Central memory CD8-positive, alpha-beta T cell (primary cell): ENCODE measurements at regions not wholly inside any gene's neighbourhood (a gene's known extent, or its start where the extent isn't known, plus 50 kb on each side); places are given as distances from the start of the nearest gene placed in this dataset.

ENCODE experiments used
- ATAC-seq: fragments of 150-1000 bp; cut with Tn5 transposase; replicated peaks from 2 replicates; pipeline ENCODE4 v1.10.0; 2022; ENCODE audit warnings: mild to moderate bottlenecking, moderate FRiP score, moderate number of reproducible peaks; ENCODE audit not compliant: poor library complexity, severe bottlenecking; ENCODE audit errors: extremely low read depth
- DNase-seq, 2 donors: peaks; one replicate each; pipeline ENCODE4 v3.0.0; 2021; ENCODE audit warnings: low spot score in 2 of 2
- H3K27ac Mint-ChIP-seq: one replicate; pipeline ENCODE4 v1.8.0; 2022; ENCODE audit warnings: low read depth, mild to moderate bottlenecking, moderate library complexity, mixed read lengths
- H3K27me3 Mint-ChIP-seq: one replicate; pipeline ENCODE4 v1.8.0; 2022; ENCODE audit warnings: mixed read lengths
- H3K36me3 Mint-ChIP-seq: one replicate; pipeline ENCODE4 v1.8.0; 2022; ENCODE audit warnings: mild to moderate bottlenecking, moderate library complexity, mixed read lengths; ENCODE audit not compliant: insufficient read depth
- H3K4me1 Mint-ChIP-seq: one replicate; pipeline ENCODE4 v1.8.0; 2022; ENCODE audit warnings: mixed read lengths
- H3K4me3 Mint-ChIP-seq: one replicate; pipeline ENCODE4 v1.8.0; 2022; ENCODE audit warnings: mild to moderate bottlenecking, moderate library complexity, mixed read lengths
- H3K9me3 Mint-ChIP-seq: one replicate; pipeline ENCODE4 v1.8.0; 2022; ENCODE audit warnings: mixed read lengths

DNA sequence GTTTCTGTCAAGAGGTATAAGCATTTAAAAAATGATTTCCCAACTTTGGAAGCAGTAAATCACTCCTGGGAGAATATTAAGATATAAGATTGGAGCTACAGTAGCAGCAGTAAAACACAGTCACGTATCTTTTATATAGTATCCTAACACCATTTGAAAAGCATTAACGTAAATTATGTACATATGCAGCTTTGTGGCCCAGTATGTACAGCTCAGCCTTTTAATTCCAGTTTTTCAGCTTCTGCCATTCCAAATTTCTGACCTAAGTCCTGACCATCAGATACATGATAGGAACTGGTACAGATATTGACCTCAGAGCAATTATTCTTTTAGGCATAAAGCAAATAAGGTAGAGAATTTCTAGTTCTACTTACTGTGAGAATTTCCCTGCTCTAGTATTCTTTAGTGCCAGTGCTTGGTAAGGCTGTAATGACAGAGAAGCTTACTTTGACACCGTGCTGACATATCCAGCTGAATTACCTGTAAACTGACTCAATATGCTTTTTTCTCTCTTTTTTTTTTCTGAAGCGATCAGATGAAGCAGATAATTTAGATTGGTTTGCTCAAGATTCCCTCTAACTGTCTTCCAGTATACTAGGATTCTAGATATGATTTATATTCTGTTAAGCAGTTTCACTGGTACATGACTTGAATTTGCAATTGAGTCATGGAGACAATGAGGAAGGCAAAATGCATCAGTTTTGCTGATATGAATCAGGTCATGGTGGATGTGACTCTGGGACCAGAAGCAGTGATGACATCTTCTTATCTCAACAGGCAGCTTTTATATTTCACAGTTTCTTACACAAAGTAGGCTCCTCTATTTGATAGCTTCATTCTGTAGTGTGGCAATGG lies 703.6 kb downstream of the SLITRK6 start:
- Mint-ChIP-seq H3K9me3 (peaks cover 30% of the 10 kb centered on the region), H3K27me3 (no peaks in the 10 kb centered on the region)

DNA sequence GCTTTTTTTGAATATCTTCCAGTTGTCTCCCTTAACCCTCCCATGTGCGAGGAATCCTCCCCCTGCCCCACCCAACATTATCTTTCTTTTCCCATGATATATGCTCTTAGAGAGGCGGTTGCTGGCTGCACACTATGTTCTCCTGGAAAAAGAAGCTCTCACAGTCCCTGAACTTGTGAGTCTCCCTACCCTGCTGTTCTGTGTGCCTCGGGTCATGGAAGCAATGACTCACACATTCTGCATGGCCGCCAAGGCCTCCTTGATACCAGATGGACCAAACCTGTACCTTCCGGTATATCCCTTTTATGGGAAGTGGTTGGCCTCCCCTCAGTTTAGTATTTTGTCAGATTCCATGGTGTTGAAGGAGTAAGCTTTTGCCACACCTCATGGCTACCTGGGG lies 705.4 kb downstream of the SLITRK6 start:
- peaks cover 20% of the 10 kb centered on the region for H3K9me3 Mint-ChIP-seq
- H3K27me3 Mint-ChIP-seq: no peaks in the 10 kb centered on the region
- H3K27ac Mint-ChIP-seq: no peak overlapping the region
- no peak for DNase-seq
- no peaks in the 10 kb centered on the region for H3K4me1 Mint-ChIP-seq
- H3K36me3 Mint-ChIP-seq: no peaks in the 10 kb centered on the region
- no peak for ATAC-seq
- no peak overlapping the region for H3K4me3 Mint-ChIP-seq

More for the DNA sequence above, 703.6 kb downstream of the SLITRK6 start:
- no peak for DNase-seq
- Mint-ChIP-seq H3K4me3 (no peak overlapping the region), H3K27ac (no peak overlapping the region), H3K4me1 (no peaks in the 10 kb centered on the region), H3K36me3 (no peaks in the 10 kb centered on the region)
- no peak for ATAC-seq

DNA sequence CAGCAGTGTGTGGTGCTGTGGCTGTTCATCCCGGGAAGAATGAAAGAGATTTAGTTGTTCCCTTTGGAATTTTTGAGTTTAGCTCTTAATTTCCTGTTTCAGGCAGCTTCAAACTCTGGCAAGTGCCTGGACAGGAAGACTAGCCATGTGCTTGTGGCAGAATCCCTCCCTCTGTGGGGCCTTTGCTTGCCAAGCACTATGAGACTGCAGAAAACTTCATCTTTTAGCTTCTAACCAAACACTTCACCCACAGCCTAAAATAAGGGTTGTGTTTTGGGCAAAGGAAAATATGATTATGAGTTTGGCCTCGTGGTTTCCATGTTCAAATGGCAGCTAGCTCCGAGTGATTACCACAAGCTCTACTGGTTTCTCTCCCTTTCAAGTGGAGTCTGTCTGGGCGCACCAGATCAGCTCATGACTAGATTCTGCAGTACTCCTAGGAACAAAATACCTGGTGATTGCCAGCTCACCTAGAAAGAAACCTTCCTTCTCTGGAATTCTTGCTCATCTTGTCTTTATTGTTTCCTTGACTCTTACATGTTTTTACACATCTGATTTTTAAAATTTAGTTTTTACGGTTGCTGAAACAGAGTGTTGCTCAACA lies 707.5 kb downstream of the SLITRK6 start:
- no peaks in the 10 kb centered on the region for H3K27me3 Mint-ChIP-seq
- no peak for ATAC-seq
- H3K36me3 Mint-ChIP-seq: no peaks in the 10 kb centered on the region
- H3K4me3 Mint-ChIP-seq: no peak overlapping the region
- no peaks in the 10 kb centered on the region for H3K4me1 Mint-ChIP-seq
- H3K27ac Mint-ChIP-seq: no peak overlapping the region
- DNase-seq: no peak
- peaks cover 13% of the 10 kb centered on the region for H3K9me3 Mint-ChIP-seq

DNA sequence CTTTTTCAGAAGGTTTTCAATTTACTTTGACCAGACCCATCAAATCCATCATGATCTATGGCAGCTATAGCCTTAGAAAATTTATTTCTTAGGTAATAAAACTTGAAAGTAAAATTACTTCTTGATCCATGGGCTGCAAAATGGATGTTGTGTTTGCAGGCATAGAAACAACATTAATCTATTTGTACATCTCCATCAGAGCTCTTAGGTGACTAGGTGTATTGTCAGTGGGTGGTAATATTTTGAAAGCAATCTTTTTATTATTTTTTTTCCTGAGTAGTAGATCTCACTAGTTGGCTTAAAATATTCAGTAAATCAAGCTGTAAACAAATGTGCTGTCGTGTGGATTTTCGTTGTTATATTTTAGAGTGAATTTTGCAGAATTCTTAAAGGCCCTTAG lies 710.0 kb downstream of the SLITRK6 start:
- Mint-ChIP-seq H3K4me3 (no peak overlapping the region), H3K4me1 (no peaks in the 10 kb centered on the region), H3K36me3 (no peaks in the 10 kb centered on the region), H3K27me3 (no peaks in the 10 kb centered on the region), H3K9me3 (peaks cover 7% of the 10 kb centered on the region), H3K27ac (no peak overlapping the region)
- ATAC-seq (no peak), DNase-seq (no peak)

DNA sequence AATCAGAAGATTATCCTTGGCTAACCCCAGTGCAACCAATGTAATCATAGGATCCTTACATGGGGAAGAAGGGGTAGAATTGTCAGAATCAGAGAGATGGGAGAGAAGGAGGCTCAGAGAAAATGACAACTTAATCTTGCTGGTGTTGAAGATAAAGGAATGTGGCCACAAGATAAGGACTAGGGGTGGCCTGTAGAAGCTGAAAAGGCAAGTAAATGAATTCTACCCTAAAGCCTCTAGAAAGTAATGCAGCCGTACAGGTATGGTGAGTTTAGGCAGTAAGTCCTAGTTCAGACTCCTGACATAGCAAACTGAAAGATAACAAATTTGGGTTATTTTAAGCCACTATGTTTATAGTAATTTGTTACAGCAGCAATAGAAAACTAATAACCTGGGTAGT lies 718.5 kb downstream of the SLITRK6 start:
- peaks cover 2% of the 10 kb centered on the region for H3K36me3 Mint-ChIP-seq
- ATAC-seq (no peak), DNase-seq (no peak)
- H3K27ac Mint-ChIP-seq: no peak overlapping the region
- H3K4me1 Mint-ChIP-seq: no peaks in the 10 kb centered on the region
- H3K9me3 Mint-ChIP-seq: peaks cover 5% of the 10 kb centered on the region
- H3K27me3 Mint-ChIP-seq: no peaks in the 10 kb centered on the region
- H3K4me3 Mint-ChIP-seq: no peak overlapping the region

DNA sequence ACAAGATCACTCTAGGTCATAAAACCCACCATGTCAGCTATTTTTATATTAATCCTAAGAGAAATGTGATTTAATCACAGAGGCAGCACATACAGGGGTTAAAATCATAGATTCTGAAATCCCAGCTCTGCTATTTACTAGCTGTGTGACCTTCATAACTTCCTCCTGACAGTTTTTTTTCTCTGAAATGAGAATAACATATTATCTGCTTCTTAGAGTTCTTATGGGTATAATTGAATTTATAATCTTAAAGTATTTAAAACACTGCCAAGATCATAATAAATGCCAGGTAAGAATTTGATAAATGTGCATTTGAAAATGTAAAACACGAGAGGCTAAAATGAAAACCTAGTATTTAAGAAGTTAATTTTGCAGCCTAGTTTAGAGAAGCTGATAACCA lies 722.9 kb downstream of the SLITRK6 start:
- H3K9me3 Mint-ChIP-seq: peaks cover 5% of the 10 kb centered on the region
- DNase-seq: no peak
- no peaks in the 10 kb centered on the region for H3K27me3 Mint-ChIP-seq
- H3K4me1 Mint-ChIP-seq: no peaks in the 10 kb centered on the region
- H3K27ac Mint-ChIP-seq: no peak overlapping the region
- ATAC-seq: no peak
- no peak overlapping the region for H3K4me3 Mint-ChIP-seq
- H3K36me3 Mint-ChIP-seq: no peaks in the 10 kb centered on the region

DNA sequence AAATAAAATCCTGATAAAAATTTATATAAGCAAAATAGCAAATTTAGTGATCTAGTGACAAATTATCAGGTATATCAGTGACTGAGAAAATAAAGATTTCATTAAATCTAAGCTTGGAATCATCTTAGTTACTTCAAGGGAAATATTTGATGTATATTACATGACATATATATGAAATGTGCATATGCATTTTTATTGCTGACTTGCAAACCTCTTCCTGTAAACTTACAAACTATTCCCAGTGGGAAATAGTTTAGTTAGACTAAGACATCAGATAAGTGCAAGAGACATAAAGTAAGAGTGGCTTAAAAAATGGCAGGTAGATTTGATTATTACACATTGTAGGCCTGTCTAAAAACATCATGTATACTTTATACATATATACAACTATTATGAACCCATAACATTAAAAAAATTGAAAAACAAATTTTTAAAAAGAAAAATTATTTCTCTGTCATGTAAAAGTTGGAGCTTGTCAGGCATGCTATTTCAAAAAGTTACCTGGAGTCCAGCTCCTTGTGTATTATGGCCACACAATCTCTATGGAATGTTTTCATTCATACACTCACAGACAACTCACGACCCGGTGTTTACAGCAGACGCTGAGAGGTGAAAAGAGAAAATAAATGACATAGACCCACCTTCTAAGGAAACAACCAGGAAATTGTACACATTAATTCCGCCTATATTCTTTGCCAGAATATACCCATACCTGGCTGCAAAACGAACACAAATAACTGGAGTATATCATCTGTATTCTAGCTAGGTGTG lies 724.5 kb downstream of the SLITRK6 start:
- ATAC-seq (no peak), DNase-seq (no peak)
- no peaks in the 10 kb centered on the region for H3K4me1 Mint-ChIP-seq
- H3K36me3 Mint-ChIP-seq: no peaks in the 10 kb centered on the region
- no peak overlapping the region for H3K4me3 Mint-ChIP-seq
- H3K9me3 Mint-ChIP-seq: peaks cover 6% of the 10 kb centered on the region
- no peaks in the 10 kb centered on the region for H3K27me3 Mint-ChIP-seq
- H3K27ac Mint-ChIP-seq: no peak overlapping the region

DNA sequence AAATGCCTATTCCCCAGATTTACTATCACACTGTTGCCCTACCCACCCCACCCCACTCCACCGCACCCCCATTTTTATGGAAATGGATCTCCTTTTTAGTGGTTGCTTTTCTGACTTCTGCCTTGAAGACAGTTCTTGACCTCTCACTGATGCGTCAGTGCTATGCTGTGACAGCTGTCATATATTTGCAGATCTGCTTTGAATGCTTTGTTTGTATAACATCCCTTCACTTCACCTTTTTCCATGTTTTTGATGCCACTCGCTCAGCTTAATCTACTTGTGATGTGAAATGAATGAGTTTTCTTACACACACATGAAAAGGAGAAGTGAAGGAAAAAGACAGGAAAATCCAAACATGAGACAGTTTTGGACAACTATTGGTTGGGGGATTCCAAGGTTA lies 731.0 kb downstream of the SLITRK6 start:
- peaks cover 10% of the 10 kb centered on the region for H3K9me3 Mint-ChIP-seq
- ATAC-seq (no peak), DNase-seq (no peak)
- no peak overlapping the region for H3K4me3 Mint-ChIP-seq
- no peaks in the 10 kb centered on the region for H3K4me1 Mint-ChIP-seq
- no peaks in the 10 kb centered on the region for H3K27me3 Mint-ChIP-seq
- no peaks in the 10 kb centered on the region for H3K36me3 Mint-ChIP-seq
- H3K27ac Mint-ChIP-seq: no peak overlapping the region

DNA sequence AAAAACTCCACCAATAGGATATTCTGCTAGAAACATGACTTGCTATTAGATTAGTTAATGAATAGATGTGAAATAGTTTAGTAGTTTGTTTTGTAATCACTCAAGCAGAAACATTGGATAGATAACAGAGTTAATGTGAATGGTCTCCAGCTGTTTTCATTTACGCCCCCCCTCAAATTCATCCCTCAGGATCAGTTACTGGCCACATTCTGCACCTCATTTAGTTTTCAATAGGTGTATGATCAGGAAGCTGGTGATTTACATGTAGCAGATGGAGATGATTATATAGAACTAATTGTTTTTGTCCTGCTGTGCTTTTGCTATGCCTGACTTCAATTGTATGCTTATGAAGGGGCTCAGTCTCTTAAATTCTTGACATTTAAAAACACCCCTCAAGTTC lies 759.0 kb downstream of the SLITRK6 start:
- Mint-ChIP-seq H3K4me3 (no peak overlapping the region), H3K4me1 (no peaks in the 10 kb centered on the region), H3K27ac (no peak overlapping the region), H3K36me3 (no peaks in the 10 kb centered on the region), H3K9me3 (peaks cover 7% of the 10 kb centered on the region), H3K27me3 (no peaks in the 10 kb centered on the region)
- no peak for DNase-seq
- no peak for ATAC-seq

DNA sequence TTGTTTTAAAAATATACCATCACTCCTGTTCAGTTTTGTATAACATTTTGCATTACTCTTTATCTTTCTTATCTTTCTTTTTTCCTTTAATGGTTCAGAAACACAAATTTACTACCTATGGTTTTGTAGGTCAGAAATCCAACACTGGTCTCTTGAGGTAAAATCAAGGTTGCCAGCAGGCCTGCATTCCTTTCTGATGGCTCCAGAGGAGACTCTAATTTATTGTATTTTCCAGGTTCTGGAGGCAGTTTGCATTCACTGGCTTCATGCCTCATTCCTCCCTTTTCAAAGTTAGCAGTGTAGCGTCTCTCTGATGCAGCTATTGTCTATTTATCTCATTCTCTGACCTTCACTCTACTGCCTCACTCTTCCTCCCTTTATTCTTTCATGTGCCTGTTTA lies 767.4 kb downstream of the SLITRK6 start:
- no peak overlapping the region for H3K27ac Mint-ChIP-seq
- no peaks in the 10 kb centered on the region for H3K4me1 Mint-ChIP-seq
- DNase-seq (no peak), ATAC-seq (no peak)
- no peak overlapping the region for H3K4me3 Mint-ChIP-seq
- H3K27me3 Mint-ChIP-seq: no peaks in the 10 kb centered on the region
- no peaks in the 10 kb centered on the region for H3K36me3 Mint-ChIP-seq
- peaks cover 34% of the 10 kb centered on the region for H3K9me3 Mint-ChIP-seq

DNA sequence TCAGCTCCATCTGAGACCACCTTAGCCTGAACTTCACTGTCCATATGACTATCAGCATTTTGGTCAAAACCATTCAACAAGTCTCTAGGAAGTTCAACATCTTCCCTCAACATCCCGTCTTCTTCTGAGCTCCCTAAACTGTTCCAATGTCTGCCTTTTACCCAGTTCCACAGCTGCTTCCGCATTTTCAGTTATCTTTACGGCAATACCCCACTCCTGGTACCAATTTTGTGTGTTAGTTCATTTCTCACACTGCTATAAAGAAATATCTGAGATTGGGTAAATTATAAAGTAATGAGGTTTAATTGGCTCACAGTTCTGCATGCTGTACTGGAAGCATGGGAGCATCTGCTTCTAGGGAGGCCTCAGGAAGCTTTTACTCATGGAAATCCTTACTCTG lies 771.2 kb downstream of the SLITRK6 start:
- peaks cover 20% of the 10 kb centered on the region for H3K9me3 Mint-ChIP-seq
- H3K36me3 Mint-ChIP-seq: no peaks in the 10 kb centered on the region
- no peak overlapping the region for H3K27ac Mint-ChIP-seq
- H3K27me3 Mint-ChIP-seq: no peaks in the 10 kb centered on the region
- no peaks in the 10 kb centered on the region for H3K4me1 Mint-ChIP-seq
- no peak for ATAC-seq
- no peak overlapping the region for H3K4me3 Mint-ChIP-seq
- DNase-seq: no peak

DNA sequence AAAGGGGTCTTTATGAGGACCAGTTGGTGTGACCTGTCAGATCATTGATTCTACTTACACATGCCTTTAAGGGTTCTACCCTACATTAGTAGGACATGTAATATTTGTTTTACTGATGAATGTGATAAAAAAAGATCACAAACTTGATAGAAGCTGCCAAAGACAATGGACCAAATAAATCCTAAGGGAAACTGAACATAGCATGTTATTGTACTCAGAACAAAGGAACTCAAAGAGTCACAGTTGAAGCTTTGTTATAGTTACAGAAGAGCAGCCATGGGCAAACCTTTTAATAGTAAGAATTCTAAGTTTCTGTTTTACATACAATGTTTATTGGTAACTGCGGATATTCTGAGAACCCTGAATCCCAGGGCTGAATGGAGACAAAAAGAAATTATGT lies 780.1 kb downstream of the SLITRK6 start:
- DNase-seq: no peak
- Mint-ChIP-seq H3K4me3 (no peak overlapping the region), H3K9me3 (peaks cover 4% of the 10 kb centered on the region), H3K4me1 (no peaks in the 10 kb centered on the region), H3K27ac (no peak overlapping the region), H3K36me3 (no peaks in the 10 kb centered on the region), H3K27me3 (no peaks in the 10 kb centered on the region)
- ATAC-seq: no peak

DNA sequence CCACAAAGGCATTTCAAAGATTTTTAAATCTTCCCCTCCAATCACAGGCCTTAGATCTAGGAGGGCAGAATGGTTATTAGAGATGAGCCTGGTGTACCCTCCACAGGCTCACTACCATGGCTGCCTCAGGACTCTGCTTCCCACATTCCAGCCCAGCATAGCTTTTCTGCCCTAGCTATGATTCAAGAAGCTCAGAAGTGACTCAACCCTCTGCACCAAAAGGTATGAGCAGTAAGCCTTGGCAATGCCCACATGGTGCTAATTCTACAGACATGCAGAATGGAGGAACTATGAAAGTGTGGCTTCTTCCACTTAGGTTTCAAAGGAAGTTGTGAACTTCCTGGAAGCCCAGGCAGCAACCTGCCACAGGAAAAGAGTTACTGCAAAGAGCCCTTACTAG lies 786.2 kb downstream of the SLITRK6 start:
- no peak overlapping the region for H3K4me3 Mint-ChIP-seq
- no peak for ATAC-seq

More for the DNA sequence above, 786.2 kb downstream of the SLITRK6 start:
- no peaks in the 10 kb centered on the region for H3K27me3 Mint-ChIP-seq
- H3K4me1 Mint-ChIP-seq: no peaks in the 10 kb centered on the region
- no peak for DNase-seq
- H3K36me3 Mint-ChIP-seq: no peaks in the 10 kb centered on the region
- H3K27ac Mint-ChIP-seq: no peak overlapping the region
- peaks cover 24% of the 10 kb centered on the region for H3K9me3 Mint-ChIP-seq
